BJ (cell line): ENCODE measurements at regions not wholly inside any gene's neighbourhood (a gene's known extent, or its start where the extent isn't known, plus 50 kb on each side); places are given as distances from the start of the nearest gene placed in this dataset.

Source experiments
- CTCF ChIA-PET: fragments of 350-600 bp; formaldehyde crosslinking; extraction: SDS; loops from one replicate; lab custom pipeline; 2021; ENCODE audit warnings: antibody characterized with exemption, inconsistent platforms; lab: Yijun Ruan, JAX
- POLR2A ChIA-PET: fragments of 300-600 bp; sonication (Branson Sonifier 250); formaldehyde crosslinking; extraction: SDS; loops from one replicate; lab custom pipeline; 2021; ENCODE audit warnings: antibody characterized with exemption; lab: Charles Lee
- DNase-seq: peaks from one replicate; pipeline ENCODE4 v3.0.0-alpha.2; 2011; ENCODE audit warnings: low read depth
- H3K27me3 ChIP-seq: 2 replicates; pipeline ENCODE4 v1.6.0; 2011; ENCODE audit warnings: low read length; ENCODE audit not compliant: control insufficient read depth, insufficient read depth
- H3K36me3 ChIP-seq: 2 replicates; pipeline ENCODE4 v1.5.1; 2011; ENCODE audit warnings: low read length; ENCODE audit not compliant: control insufficient read depth, insufficient read depth
- H3K4me3 ChIP-seq: 2 replicates; pipeline ENCODE4 v1.5.1; 2011; ENCODE audit warnings: low read depth, mild to moderate bottlenecking, control low read depth, low read length
- TF ChIP-seq, protein P1 (sequence below): IDR thresholded peaks from 2 replicates; pipeline ENCODE4 v1.5.1; 2011; ENCODE audit warnings: low read depth, mild to moderate bottlenecking, control low read depth, inconsistent platforms, low read length, moderate library complexity; ENCODE audit not compliant: insufficient read depth

DNA sequence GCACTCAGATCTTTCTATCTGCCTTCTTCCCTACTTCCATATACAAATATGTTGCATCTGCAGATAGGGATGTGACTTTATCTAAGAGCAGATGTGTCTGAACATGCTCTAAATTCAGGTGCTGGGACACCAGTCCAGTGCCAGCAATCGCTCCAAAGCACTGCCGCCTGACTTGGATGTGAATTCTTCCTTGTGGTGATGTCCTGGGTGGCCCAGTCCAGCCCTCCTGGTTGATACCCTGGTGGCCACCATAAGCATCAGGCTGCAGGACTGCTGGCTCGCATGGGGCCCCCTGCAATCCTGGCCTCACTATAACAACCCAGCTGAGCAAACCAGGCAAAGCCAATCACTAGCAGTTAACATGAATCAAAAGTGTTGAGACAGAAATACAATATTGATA, 149.2 kb upstream of the PDE1C start:
- DNase-seq, result no peak
- 0 out of 2 replicates have a peak, but pooled peaks cover 3% of the 10 kb centered on the region for H3K27me3 ChIP-seq
- no peaks in the 10 kb centered on the region for H3K36me3 ChIP-seq
- H3K4me3 ChIP-seq, result no peak overlapping the region
- CTCF ChIA-PET, result no interaction called here
- POLR2A ChIA-PET, result no interaction called here
- TF ChIP-seq, protein P1, sequence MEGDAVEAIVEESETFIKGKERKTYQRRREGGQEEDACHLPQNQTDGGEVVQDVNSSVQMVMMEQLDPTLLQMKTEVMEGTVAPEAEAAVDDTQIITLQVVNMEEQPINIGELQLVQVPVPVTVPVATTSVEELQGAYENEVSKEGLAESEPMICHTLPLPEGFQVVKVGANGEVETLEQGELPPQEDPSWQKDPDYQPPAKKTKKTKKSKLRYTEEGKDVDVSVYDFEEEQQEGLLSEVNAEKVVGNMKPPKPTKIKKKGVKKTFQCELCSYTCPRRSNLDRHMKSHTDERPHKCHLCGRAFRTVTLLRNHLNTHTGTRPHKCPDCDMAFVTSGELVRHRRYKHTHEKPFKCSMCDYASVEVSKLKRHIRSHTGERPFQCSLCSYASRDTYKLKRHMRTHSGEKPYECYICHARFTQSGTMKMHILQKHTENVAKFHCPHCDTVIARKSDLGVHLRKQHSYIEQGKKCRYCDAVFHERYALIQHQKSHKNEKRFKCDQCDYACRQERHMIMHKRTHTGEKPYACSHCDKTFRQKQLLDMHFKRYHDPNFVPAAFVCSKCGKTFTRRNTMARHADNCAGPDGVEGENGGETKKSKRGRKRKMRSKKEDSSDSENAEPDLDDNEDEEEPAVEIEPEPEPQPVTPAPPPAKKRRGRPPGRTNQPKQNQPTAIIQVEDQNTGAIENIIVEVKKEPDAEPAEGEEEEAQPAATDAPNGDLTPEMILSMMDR, result no peak

DNA sequence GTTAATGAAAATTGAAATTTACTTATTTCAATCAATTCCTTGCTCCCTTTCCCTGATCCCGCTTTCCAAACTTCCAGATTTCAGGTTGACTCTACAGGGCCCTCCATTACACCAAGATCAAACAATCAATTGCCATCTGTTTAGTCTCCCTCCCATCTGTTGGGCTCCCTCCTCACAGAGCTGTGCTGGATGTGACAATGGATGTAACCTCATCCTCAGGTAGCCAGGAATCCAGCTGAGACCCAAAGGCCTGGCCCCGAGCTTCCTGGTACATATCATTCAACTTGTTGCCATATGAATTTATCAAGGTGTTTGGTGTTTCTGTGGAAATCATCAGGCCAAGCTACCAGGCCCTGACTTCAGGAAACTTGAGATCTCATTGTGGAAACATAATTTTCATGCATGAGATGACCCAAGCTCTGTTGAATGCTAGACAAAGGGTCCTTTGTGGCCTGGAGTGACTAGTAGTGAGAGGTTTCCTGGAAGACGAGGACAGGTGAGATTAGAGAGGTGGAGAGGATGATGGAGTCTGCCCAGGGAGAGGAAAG, 148.6 kb upstream of the PDE1C start:
- POLR2A ChIA-PET, result no interaction called here
- H3K36me3 ChIP-seq, result no peaks in the 10 kb centered on the region
- DNase-seq, result no peak
- CTCF ChIA-PET, result interaction anchor here (0.7 kb wide), 1 partner anchor 8 kb away, joined by 5 read pairs; no protein-coding TSS in a partner anchor
- H3K4me3 ChIP-seq, result no peak overlapping the region
- 0 out of 2 replicates have a peak, but pooled peaks cover 3% of the 10 kb centered on the region for H3K27me3 ChIP-seq
- TF ChIP-seq, protein P1, result no peak

DNA sequence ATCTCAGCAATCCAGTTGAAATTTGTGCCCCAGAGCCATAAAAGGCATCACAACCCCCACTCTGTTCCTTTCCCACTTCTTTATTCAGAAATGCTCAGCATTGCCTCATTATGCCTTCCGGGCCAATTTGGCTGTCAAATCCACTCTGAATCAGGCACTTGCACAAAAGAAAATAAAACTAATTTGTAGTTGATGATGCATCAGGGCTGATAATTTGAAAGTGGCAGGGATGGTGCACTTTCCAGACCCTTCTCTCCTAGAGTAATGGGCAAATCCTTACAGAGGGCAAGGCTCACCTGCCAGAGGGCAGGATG, 147.9 kb upstream of the PDE1C start:
- no peak overlapping the region for H3K4me3 ChIP-seq
- ChIA-PET CTCF (no interaction called here), POLR2A (no interaction called here)
- peaks cover 6% of the 10 kb centered on the region for H3K27me3 ChIP-seq
- no peak for DNase-seq
- H3K36me3 ChIP-seq, result no peaks in the 10 kb centered on the region
- TF ChIP-seq, protein P1, result no peak

DNA sequence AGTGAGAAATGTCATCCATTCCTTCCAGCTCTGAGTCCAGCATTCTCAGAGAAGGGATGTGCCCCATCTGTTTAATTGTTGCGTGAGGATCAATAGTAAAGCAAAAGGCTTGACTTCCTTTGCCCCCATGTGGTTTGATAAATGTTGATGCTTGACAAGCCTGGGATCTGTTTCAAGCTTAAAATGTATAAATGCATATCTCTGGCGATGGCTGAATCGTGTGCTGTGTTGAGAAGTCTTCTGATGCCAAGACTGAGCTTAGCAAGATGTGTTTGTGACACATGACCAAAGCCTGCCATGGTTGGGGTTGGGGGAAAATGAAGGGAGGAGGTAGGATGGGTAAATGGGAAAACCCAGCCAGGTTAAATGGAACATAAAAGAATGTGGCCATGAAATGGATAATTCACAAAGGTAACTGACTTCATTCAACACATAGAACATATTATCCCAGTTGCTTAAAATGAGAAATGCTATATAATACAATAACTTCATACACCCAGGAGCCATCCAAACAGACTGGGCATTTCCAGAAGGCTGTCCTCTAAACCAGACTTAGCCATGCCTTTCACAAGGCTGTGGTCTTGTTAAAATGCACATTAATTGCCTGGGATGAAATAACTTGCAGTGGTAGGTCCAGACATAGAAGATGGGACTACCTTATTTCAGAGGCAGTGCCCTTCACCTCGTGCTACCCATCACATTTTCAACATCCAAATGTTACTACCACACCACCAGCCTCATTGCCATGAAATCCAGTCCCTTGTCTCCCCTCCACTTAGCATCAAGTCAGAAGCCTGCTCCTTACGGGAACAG, 147.3 kb upstream of the PDE1C start:
- Histone ChIP-seq H3K27me3 (peaks cover 6% of the 10 kb centered on the region), H3K36me3 (no peaks in the 10 kb centered on the region), H3K4me3 (no peak overlapping the region)
- no peak for DNase-seq
- TF ChIP-seq, protein P1, result no peak
- POLR2A ChIA-PET, result no interaction called here
- CTCF ChIA-PET, result no interaction called here

DNA sequence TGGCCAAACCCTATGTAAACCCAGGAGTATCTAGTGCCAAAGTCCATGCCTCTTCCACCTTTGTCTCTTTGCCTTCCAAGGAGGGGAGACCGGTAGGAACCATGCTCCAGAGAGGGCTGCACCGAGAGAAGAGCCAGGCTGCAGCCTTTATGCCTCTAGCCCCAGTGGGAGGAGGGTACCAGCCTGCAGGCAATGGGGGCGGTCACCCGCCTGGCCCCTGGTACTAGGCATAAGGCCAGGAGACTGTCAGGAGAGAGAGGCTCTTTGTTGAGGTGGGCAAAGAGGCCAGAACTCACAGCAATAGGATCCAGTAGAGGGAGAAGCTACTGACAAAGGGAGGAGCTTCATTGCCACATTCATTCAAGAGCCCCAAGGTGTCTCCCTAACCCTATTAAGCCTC, 146.6 kb upstream of the PDE1C start:
- CTCF ChIA-PET, result interaction anchor here (1.2 kb wide), 1 partner anchor 11 kb away, joined by 3 read pairs; no protein-coding TSS in a partner anchor
- Histone ChIP-seq H3K4me3 (no peak overlapping the region), H3K36me3 (no peaks in the 10 kb centered on the region), H3K27me3 (peaks cover 9% of the 10 kb centered on the region)
- DNase-seq, result no peak
- POLR2A ChIA-PET, result no interaction called here
- TF ChIP-seq, protein P1, result no peak
